Omental fat pad (tissue), 3 donors: ENCODE measurements at regions not wholly inside any gene's neighbourhood (a gene's known extent, or its start where the extent isn't known, plus 50 kb on each side); places are given as distances from the start of the nearest gene placed in this dataset.

ENCODE experiments used
- ATAC-seq: fragments of 150-250 bp; one replicate; pipeline ENCODE4 v1.9.1; 2016; ENCODE audit warnings: mild to moderate bottlenecking, moderate library complexity; ENCODE audit not compliant: low FRiP score
- DNase-seq: peaks from one replicate; pipeline ENCODE4 v3.0.0-alpha.2; 2019; ENCODE audit warnings: low spot score
- CTCF ChIP-seq, 3 donors: fragments of 450-650 bp; IDR thresholded peaks; one replicate each; pipeline ENCODE4 v1.5.1; 2016 to 2017; ENCODE audit warnings: antibody characterized with exemption in 3 of 3, mild to moderate bottlenecking in 3 of 3, moderate library complexity in 2 of 3

GRCh38 chr11:119804698-119805097, 75.7 kb upstream of the NECTIN1 start:
- TF ChIP-seq CTCF (IDR thresholded peaks at IDR 0.05), result no peak
- DNase-seq, result no peak
- ATAC-seq, result no peak

DNA sequence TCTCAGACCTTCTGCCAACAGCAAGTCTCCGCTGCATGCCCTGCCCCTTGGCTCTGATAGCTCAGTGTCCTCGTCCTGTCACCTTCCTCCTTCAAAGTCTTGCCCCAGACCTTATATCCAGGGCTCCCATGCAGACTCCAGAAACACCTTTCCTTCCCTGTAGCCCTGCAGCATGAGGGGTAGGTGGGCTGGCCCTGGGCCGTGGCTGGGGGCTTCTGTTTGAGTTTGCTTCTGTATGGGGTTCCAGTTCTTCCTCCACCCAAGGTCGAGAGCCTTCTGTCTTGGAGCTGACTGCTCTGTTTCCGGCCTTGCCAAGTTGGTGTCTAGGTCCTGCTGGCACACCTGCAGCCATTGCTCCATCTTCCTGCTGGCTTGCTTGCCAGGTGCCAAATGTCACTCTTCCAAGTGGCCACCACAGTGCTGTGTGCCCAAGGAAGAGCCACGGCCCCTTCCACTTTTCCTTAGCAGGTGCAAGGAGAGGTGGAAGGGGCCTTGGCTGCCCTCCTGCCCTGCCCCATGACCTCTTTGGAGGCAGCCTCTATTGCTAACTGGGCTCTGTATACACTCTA, 74.8 kb upstream of the NECTIN1 start:
- TF ChIP-seq CTCF (IDR thresholded peaks at IDR 0.05), result no peak
- no peak for DNase-seq
- no peak for ATAC-seq

DNA sequence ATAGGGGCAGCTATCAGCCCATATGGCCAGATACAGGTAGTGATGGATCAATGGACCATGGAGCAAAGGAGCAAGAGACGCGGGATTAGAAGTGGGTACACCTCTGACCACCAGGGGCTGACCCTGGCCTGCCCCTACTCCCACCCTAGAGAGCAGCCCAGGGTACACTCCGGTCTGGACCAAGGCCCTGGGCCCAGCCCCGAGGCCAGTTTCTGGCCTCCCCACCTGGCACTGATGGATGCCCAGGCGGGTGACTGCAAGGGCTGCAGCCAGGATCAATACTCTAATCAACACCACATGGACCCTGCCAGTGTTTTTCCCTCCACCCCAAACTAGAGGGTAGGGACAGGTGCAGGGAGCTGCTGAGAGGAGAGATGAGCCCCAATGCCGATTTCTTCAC, 74.1 kb upstream of the NECTIN1 start:
- DNase-seq (no peak), ATAC-seq (no peak)
- no peak for TF ChIP-seq CTCF (IDR thresholded peaks at IDR 0.05)

- DNase-seq (no peak), ATAC-seq (no peak)
- no peak for TF ChIP-seq CTCF (IDR thresholded peaks at IDR 0.05)
Observed at GRCh38 chr11:119802670-119803069, 73.7 kb upstream of the NECTIN1 start.

GRCh38 chr11:119800619-119801018, 71.6 kb upstream of the NECTIN1 start:
- ATAC-seq, result no peak
- no peak for TF ChIP-seq CTCF (IDR thresholded peaks at IDR 0.05)
- no peak for DNase-seq

- TF ChIP-seq CTCF (IDR thresholded peaks at IDR 0.05), result no peak
- DNase-seq (no peak), ATAC-seq (no peak)
Observed at GRCh38 chr11:119800171-119800570, 71.2 kb upstream of the NECTIN1 start.

DNA sequence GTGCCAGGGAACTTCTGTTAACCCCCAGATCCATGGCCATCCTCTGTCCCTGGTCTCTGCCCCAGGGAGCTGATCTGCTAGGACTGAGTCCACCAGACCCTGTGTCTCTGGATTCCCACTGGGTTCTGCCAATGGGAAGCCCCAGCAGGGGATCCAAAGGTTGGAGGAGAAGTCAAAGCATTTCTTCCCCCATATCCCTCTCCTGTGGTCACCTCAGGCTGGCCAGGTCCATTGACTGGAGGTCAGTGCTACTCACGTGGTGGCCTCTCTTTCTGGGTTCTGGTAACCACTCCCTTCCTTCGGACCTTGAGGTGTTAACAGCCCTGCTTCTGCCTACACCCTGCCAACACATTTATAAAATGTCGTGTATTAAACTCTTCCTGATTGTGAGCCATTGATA, 69.7 kb upstream of the NECTIN1 start:
- ATAC-seq (no peak), DNase-seq (no peak)
- no peak for TF ChIP-seq CTCF (IDR thresholded peaks at IDR 0.05)
